HG02938 (cell line): ENCODE measurements at regions not wholly inside any gene's neighbourhood (a gene's known extent, or its start where the extent isn't known, plus 50 kb on each side); places are given as distances from the start of the nearest gene placed in this dataset.
"Not testable (repeated sequence)": the region's sequence is repeated elsewhere in the genome, so short reads cannot be mapped to it uniquely, and the experiment has no call there.

Experiments used
- ATAC-seq: cut with Tn5 transposase; IDR thresholded peaks from one replicate; pipeline ENCODE4 v1.9.1; 2021; ENCODE audit warnings: mild to moderate bottlenecking, moderate library complexity; ENCODE audit not compliant: unreplicated experiment

DNA sequence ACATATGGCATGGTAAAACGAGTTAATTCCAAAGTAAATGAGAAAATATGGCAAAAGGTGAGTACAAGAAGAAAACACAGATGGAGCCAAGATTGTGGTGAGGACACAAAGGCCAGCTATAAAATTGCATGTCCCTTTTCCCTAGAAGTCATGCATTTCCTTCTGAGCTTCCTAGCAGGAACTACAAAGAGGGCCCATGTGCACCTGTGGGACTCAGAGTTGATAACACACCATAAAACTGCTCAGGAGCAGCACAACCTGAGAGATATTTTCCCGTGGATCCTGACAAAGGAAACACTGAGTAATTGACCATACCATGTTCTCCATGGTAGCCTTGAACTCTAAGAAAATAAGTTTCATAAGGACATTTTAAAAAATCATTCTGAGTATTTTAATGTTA is 228.3 kb downstream of the DLEU7 start:
- ATAC-seq, result no peak

GRCh38 chr13:50616101-50616500 is 227.4 kb downstream of the DLEU7 start:
- ATAC-seq, result no peak

DNA sequence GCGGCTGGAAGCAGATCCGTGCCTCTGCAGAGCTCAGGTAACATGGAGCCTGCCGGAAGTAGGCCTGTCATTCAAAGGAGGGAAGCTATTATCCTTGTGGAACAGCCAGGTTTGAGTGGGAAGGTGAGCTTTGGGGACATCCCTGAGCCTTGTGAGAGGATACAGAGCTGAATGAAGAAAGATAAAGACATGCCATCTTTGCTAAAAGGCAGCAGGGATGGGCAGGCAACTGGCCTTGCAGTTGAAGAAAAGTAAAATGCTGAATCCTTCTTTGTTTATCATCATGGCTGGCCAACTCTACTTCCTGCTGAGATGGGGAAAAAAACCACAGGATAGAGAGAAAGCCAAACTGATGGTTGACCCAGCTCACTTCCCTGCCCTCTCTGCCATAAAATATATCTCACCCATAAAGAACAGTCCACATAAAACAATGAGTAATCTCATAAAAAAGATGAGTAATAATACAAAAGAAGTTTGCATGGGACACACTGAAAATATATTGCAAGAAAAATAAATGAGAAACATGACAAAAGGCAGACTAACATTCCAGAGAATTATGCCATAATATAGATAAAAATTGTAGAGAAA is 226.3 kb downstream of the DLEU7 start:
- no peak for ATAC-seq

- no peak for ATAC-seq
Measured at GRCh38 chr13:50618206-50618605, 225.3 kb downstream of the DLEU7 start.

DNA sequence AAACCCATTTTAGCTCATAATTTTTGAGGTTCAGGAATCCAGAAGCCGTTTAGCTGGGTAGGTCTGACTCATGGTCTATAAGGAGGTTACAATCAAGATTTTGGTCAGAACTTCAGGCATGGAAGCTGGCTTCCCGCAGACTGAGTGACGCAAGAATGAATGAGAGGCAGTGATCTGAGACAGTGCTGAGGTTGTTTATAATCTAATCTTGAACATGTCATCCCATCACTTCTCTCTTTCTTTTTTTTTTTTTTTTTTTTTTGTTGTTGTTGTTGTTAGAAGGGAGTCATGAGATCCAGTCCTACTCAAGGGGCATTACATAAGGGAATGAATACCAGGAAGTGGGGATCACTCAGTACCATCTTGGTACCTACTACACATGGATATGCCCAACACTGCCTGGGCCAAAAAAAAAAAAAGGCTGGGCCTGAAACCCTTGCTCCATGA is 217.4 kb downstream of the DLEU7 start:
- ATAC-seq, result no peak

- ATAC-seq, result no peak
Measured at GRCh38 chr13:50627111-50627510, 216.4 kb downstream of the DLEU7 start.

GRCh38 chr13:50628512-50628911 is 215.0 kb downstream of the DLEU7 start:
- not testable (repeated sequence) for ATAC-seq

DNA sequence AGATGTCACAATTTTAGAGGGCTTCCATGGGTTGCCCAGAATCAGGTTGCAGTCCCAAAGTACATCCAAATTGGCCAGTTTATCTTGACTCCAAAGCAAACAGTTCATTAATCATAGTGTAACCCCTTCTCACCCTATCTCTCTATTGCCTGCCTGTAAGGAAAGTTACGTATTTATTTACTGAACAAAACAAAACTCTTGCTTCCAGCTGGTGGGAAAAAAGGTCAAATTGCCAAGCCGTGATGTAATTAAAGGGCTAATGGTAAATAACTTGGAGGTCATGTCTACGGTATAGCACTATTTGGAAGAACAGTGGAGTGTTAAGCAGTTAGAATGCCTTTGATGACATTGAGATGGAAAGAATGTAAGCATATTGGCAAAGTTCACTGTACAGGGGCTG is 214.0 kb downstream of the DLEU7 start:
- ATAC-seq, result no peak

- ATAC-seq, result no peak
Measured at GRCh38 chr13:50629966-50630365, 213.5 kb downstream of the DLEU7 start.

DNA sequence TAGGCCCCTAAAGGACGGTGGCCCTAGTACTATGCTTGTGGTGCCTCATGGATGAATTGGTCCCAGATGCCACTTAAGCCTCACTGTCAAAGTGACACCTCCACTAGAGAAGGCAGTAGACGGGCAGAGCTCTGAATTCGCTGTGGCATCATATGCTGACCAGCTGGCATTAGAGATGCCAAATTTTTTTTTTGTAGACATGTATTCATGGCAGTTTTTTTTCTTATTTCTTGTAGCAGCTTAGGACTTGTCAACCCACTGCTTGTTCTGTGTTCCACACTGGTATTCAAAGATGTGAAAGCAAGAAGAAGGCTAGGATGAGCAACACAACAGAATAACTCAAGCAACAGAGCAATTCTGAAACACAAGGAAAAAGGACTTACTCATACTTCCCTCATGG is 212.5 kb downstream of the DLEU7 start:
- ATAC-seq, result no peak

DNA sequence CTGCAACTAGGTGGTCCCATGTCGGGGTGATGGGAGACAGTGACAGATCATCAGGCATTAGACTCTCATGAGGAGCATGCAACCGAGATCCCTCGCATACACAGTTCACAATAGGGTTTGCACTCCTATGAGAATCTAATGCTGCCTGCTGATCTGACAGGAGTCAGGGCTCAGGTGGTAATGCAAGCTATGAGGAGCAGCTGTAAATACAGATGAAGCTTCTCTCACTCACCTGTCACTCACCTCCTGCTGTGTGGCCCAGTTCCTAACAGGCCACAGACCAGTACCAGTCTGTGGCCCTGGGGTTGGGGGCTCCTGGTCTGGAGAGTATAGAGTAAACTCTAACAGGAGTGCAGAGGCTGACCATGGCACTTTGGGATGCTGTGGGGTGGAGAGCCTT is 209.2 kb downstream of the DLEU7 start:
- no peak for ATAC-seq

DNA sequence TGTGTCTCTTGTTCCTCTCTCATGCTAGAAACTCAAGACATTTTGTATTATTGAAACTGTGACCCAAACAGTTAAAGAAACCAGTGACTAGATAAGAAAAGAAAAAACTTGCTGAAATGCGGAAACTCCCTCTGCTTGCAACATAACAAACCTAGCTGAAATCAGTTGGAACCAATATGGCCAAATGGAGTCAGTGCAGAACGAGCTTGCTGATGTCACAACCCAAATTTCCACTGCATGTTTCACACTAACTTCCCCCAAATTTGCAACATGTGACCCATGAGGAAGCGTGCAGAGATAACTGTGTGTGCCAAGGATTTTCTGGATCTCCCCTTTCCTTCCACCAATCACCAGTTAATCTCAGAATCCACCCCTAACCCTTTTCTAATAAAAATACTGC is 208.0 kb downstream of the DLEU7 start:
- peak; percentile 60 for ATAC-seq

DNA sequence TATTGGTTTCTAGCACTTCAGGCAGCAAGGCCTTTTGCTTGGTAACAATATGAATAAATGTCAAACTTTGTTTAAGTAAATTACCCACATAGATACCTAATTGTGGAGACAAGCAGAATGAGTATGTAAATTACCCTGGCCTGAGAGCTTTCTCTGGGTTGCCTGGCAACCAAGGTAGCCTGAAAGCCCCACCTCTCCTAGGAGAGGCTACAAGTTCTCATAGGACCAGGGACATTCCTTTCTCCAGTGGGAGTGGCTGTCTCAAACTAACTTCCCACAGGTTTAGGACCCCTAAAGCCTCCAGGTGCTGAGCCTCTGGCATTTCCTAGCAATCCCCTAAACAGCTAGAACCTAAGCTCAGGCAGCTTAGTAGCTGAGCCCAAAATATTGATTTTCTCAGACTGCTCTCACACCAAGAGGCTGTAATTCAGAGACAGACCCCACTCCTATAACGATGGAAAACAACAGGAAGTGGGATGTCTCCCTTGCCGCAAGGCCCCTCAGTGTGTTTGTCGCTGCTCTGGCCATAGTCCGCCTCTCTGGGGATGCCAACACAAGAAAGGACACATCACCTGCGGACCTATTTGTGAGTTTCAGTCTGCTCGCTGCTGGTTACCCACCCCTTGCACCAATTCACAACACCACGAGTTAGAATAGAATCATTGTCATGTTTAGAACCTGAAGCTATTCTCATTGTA is 207.3 kb downstream of the DLEU7 start:
- peak; percentile 86 for ATAC-seq

- no peak for ATAC-seq
Measured at GRCh38 chr13:50643060-50643459, 200.4 kb downstream of the DLEU7 start.

- ATAC-seq, result no peak
Measured at GRCh38 chr13:50644081-50644871, 199.2 kb downstream of the DLEU7 start.

- no peak for ATAC-seq
Measured at GRCh38 chr13:50645092-50645491, 198.4 kb downstream of the DLEU7 start.

- ATAC-seq, result no peak
Measured at GRCh38 chr13:50646070-50646469, 197.4 kb downstream of the DLEU7 start.

DNA sequence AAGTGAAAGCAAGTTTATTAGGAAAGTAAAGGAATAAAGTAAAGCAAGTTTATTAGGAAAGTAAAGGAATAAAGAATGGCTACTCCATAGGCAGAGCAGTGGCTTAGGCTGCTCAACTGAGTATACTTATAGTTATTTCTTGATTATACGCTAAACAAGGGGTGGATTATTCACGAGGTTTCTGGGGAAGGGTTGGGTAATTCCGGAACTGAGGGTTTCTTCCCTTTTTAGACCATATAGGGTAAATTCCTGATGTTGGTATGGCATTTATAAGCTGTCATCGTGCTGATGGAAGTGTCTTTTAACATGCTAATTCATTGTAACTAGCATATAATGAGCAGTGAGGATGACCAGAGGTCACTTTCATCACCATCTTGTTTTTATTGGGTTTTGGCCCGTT is 194.3 kb downstream of the DLEU7 start:
- no peak for ATAC-seq

DNA sequence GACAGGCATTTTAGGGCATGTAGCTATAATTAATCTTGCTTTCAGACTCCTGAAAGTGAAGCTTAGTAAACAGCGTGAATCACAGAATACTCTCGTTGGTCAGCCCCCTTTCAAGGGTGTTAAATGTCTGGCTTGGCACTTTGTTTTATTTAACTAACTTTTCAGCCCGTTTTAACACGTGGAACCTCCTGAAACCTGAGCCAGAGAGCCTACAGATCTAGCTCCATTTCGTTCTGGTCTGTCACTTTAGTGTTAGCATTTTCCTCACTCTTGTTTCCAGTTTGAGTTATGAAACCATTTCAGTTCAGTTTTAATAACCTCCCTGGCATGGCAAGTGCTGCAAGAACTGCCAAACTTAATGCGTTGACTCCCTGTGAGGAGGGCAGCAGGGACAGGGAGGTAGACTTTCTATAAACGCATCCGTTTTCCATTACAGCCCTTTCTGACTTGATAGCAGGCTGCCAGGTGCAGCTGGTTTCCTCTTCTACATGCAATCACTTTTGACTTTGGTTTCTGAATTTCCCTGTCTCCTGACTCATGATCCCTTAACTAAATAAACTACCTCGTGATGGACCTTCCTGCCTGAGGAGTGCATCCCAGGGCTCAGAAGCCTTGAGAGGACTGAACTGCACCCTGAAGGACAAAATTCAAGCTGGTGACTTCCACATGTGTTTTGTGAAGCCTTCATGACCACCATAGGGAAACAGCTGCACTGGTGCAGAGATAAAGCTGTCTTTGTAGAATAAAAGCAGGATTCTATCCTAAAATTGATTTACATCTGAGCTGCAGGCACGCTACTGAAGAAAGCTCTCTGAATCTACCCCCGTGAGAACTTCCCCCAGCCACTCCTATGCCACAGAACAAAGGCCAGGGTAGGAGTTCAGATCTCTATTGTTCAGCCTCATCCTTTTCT is 192.6 kb downstream of the DLEU7 start:
- no peak for ATAC-seq

- ATAC-seq, result no peak
Measured at GRCh38 chr13:50651922-50652321, 191.6 kb downstream of the DLEU7 start.

DNA sequence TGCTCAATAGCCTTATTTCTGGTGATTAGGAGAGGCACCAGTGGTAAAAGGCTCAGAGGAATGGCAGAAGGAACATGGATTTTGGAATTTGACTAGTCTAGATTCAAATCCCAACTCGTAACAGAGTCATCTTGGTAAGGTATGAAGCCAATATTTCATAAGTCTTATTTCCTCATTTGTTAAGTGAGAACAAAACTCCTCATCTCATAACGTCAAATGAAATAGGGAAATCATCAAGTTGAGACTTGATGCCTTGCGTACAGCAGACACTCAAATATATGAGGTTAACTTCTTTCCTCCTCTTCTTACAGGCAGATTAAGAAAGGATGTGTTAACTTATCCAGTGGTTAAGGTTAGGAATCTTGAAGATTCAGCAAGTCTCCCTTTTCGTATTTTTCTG is 189.2 kb downstream of the DLEU7 start:
- no peak for ATAC-seq
